ENCODE measurements at regions not wholly inside any gene's neighbourhood (a gene's known extent, or its start where the extent isn't known, plus 50 kb on each side); places are given as distances from the start of the nearest gene placed in this dataset.

DNA sequence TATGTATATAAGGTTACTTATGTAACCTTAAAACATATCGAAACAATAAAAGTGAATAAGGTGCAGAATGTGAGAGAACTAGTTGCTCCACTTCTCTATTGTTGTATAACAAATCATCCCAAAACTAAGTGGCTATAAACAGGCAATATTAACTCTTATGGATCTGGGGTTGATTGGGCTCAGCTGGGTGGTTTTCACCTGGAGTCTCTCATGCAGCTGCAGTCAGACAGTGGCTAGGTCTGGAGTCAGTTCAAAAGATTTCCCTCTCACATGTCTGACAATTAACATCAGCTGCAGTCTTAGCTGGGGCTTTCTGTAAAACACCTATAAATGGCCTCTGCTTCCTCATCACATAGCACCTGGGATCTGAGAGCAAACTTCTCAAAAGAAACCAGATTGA, 288.4 kb upstream of the SASH1 start:
- H4K20me1 ChIP-seq (ENCODE audit: low read length), result no peaks in the 10 kb centered on the region
- no peak overlapping the region for H3K27ac ChIP-seq (ENCODE audit: low read length)
- H3K36me3 ChIP-seq (ENCODE audit: low read depth, low read length), result no peaks in the 10 kb centered on the region
- no peak overlapping the region for H3K4me3 ChIP-seq (ENCODE audit: low read length)
- no peak overlapping the region for H3K9ac ChIP-seq (ENCODE audit: low read length)
- TF ChIP-seq EZH2 (IDR thresholded peaks at IDR 0.05; ENCODE audit: low read length, unreplicated experiment) (no peak), EZH2phosphoT487 (IDR thresholded peaks at IDR 0.05; ENCODE audit: borderline replicate concordance, low read length) (no peak)
- TF ChIP-seq, protein P1, sequence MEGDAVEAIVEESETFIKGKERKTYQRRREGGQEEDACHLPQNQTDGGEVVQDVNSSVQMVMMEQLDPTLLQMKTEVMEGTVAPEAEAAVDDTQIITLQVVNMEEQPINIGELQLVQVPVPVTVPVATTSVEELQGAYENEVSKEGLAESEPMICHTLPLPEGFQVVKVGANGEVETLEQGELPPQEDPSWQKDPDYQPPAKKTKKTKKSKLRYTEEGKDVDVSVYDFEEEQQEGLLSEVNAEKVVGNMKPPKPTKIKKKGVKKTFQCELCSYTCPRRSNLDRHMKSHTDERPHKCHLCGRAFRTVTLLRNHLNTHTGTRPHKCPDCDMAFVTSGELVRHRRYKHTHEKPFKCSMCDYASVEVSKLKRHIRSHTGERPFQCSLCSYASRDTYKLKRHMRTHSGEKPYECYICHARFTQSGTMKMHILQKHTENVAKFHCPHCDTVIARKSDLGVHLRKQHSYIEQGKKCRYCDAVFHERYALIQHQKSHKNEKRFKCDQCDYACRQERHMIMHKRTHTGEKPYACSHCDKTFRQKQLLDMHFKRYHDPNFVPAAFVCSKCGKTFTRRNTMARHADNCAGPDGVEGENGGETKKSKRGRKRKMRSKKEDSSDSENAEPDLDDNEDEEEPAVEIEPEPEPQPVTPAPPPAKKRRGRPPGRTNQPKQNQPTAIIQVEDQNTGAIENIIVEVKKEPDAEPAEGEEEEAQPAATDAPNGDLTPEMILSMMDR (conservative IDR thresholded peaks at IDR 0.05; ENCODE audit: low read depth, low read length), result no peak
- H3F3A ChIP-seq (ENCODE audit: low read length, unreplicated experiment), result no peaks in the 10 kb centered on the region
- H3K4me1 ChIP-seq (ENCODE audit: insufficient read depth, low read length), result no peaks in the 10 kb centered on the region
- ChIA-PET POLR2A (ENCODE audit: unreplicated experiment) (no interaction called here), CTCF (no interaction called here)
- no peak overlapping the region for H3K4me2 ChIP-seq (ENCODE audit: low read length)
- H3K79me2 ChIP-seq (ENCODE audit: low read length), result no peaks in the 10 kb centered on the region
- no peak for ATAC-seq
- H3K9me2 ChIP-seq (replicated peaks; ENCODE audit: low read length), result no peaks in the 10 kb centered on the region
- H3K9me3 ChIP-seq (ENCODE audit: low read length), result no peaks in the 10 kb centered on the region
- BruUV-seq (replicated peaks), result no TSS peak
- no peaks in the 10 kb centered on the region for H3K27me3 ChIP-seq (ENCODE audit: low read length)
- intact Hi-C loops (cut with micrococcal nuclease), result no loop called here
- no peak for DNase-seq
- no peak overlapping the region for H2AFZ ChIP-seq (ENCODE audit: low read length)

DNA sequence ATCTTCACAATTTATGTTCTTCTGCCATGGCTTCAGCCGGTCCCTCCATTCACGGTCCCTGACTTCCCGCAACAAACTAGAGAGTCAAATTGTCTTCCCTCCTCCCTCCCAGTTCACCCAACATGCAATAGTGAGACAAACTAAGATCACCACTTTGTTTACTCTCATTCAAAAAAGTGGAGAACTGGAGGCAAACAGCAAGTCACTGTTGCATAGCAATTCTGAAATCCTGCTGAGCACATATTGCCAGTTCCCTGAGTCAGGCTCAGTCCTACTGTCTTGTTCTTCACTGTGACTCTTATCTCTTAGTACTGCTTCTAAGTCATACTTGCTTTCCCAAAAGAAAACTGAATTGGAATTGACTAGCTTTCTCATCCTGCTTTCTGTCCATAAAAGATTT, 287.2 kb upstream of the SASH1 start:
- Histone ChIP-seq H3K4me1 (ENCODE audit: insufficient read depth, low read length) (no peaks in the 10 kb centered on the region), H3K9me2 (replicated peaks; ENCODE audit: low read length) (no peaks in the 10 kb centered on the region), H4K20me1 (ENCODE audit: low read length) (no peaks in the 10 kb centered on the region), H3K27me3 (ENCODE audit: low read length) (no peaks in the 10 kb centered on the region), H3K9ac (ENCODE audit: low read length) (no peak overlapping the region), H3K27ac (ENCODE audit: low read length) (no peak overlapping the region), H3K4me3 (ENCODE audit: low read length) (no peak overlapping the region), H3K4me2 (ENCODE audit: low read length) (no peak overlapping the region), H3K79me2 (ENCODE audit: low read length) (no peaks in the 10 kb centered on the region), H2AFZ (ENCODE audit: low read length) (no peak overlapping the region), H3K9me3 (ENCODE audit: low read length) (no peaks in the 10 kb centered on the region), H3F3A (ENCODE audit: low read length, unreplicated experiment) (no peaks in the 10 kb centered on the region), H3K36me3 (ENCODE audit: low read depth, low read length) (no peaks in the 10 kb centered on the region)
- DNase-seq, result no peak
- intact Hi-C loops (cut with micrococcal nuclease), result no loop called here
- no peak for TF ChIP-seq EZH2 (IDR thresholded peaks at IDR 0.05; ENCODE audit: low read length, unreplicated experiment)
- TF ChIP-seq, protein P1 (conservative IDR thresholded peaks at IDR 0.05; ENCODE audit: low read depth, low read length), result no peak
- no peak for TF ChIP-seq EZH2phosphoT487 (IDR thresholded peaks at IDR 0.05; ENCODE audit: borderline replicate concordance, low read length)
- BruUV-seq (replicated peaks), result no TSS peak
- no peak for ATAC-seq
- POLR2A ChIA-PET (ENCODE audit: unreplicated experiment), result no interaction called here
- CTCF ChIA-PET, result no interaction called here

DNA sequence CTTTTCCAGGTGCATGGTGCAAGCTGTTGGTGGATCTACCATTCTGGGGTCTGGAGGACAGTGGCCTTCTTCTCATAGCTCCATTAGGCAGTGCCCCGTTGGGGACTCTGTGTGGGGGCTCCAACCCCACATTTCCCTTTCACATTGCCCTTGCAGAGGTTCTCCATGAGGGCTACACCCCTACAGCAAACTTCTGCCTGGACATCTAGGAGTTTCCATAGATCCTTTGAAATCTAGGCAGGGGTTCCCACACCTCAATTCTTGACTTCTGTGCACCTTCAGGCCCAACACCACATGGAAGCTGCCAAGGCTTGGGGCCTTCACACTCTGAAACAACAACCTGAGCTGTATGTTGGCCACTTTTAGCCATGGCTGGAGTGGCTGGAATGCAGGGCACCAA, 282.8 kb upstream of the SASH1 start:
- BruUV-seq (replicated peaks), result no TSS peak
- ChIA-PET CTCF (no interaction called here), POLR2A (ENCODE audit: unreplicated experiment) (no interaction called here)
- no peaks in the 10 kb centered on the region for H3K9me2 ChIP-seq (replicated peaks; ENCODE audit: low read length)
- TF ChIP-seq, protein P1 (conservative IDR thresholded peaks at IDR 0.05; ENCODE audit: low read depth, low read length), result no peak
- TF ChIP-seq EZH2 (IDR thresholded peaks at IDR 0.05; ENCODE audit: low read length, unreplicated experiment) (no peak), EZH2phosphoT487 (IDR thresholded peaks at IDR 0.05; ENCODE audit: borderline replicate concordance, low read length) (no peak)
- H3K4me3 ChIP-seq (ENCODE audit: low read length), result no peak overlapping the region
- ATAC-seq (no peak), DNase-seq (no peak)
- H3K9me3 ChIP-seq (ENCODE audit: low read length), result no peaks in the 10 kb centered on the region
- H3F3A ChIP-seq (ENCODE audit: low read length, unreplicated experiment), result no peaks in the 10 kb centered on the region
- intact Hi-C loops (cut with micrococcal nuclease), result no loop called here
- no peak overlapping the region for H3K9ac ChIP-seq (ENCODE audit: low read length)
- H3K4me2 ChIP-seq (ENCODE audit: low read length), result no peak overlapping the region
- H3K79me2 ChIP-seq (ENCODE audit: low read length), result no peaks in the 10 kb centered on the region
- H4K20me1 ChIP-seq (ENCODE audit: low read length), result no peaks in the 10 kb centered on the region
- no peaks in the 10 kb centered on the region for H3K36me3 ChIP-seq (ENCODE audit: low read depth, low read length)
- no peak overlapping the region for H2AFZ ChIP-seq (ENCODE audit: low read length)
- no peaks in the 10 kb centered on the region for H3K27me3 ChIP-seq (ENCODE audit: low read length)
- no peaks in the 10 kb centered on the region for H3K4me1 ChIP-seq (ENCODE audit: insufficient read depth, low read length)
- no peak overlapping the region for H3K27ac ChIP-seq (ENCODE audit: low read length)

Data from PC-3 (cell line).